Dermis microvascular lymphatic vessel endothelial cell (primary cell): ENCODE measurements at regions not wholly inside any gene's neighbourhood (a gene's known extent, or its start where the extent isn't known, plus 50 kb on each side); places are given as distances from the start of the nearest gene placed in this dataset.
"Not testable (repeated sequence)": the region's sequence is repeated elsewhere in the genome, so short reads cannot be mapped to it uniquely, and the experiment has no call there.

ENCODE experiments used
- DNase-seq, 2 donors: peaks; one replicate each; pipeline versions ENCODE4 v3.0.0 to v3.0.0-alpha.2; 2010; ENCODE audit warnings: low read depth in 2 of 2

- peak in 1 of 2 donors; percentile 21 for DNase-seq
Observed at GRCh38 chr15:35925275-35926006, 379.5 kb upstream of the DPH6 start.

- no peak for DNase-seq
Observed at GRCh38 chr15:35926007-35926380, 380.0 kb upstream of the DPH6 start.

GRCh38 chr15:35928847-35929246 is 382.9 kb upstream of the DPH6 start:
- DNase-seq = no peak

- no peak for DNase-seq
Observed at GRCh38 chr15:35929740-35930444, 383.9 kb upstream of the DPH6 start.

- no peak for DNase-seq
Observed at GRCh38 chr15:35931799-35932341, 385.9 kb upstream of the DPH6 start.

- DNase-seq = no peak
Observed at GRCh38 chr15:35932531-35932930, 386.6 kb upstream of the DPH6 start.

GRCh38 chr15:35933531-35933930 is 387.6 kb upstream of the DPH6 start:
- DNase-seq = no peak

GRCh38 chr15:35934383-35935049 is 388.6 kb upstream of the DPH6 start:
- DNase-seq = no peak

GRCh38 chr15:35936284-35936683 is 390.3 kb upstream of the DPH6 start:
- DNase-seq = no peak

- no peak for DNase-seq
Observed at GRCh38 chr15:35937380-35937779, 391.4 kb upstream of the DPH6 start.

- no peak for DNase-seq
Observed at GRCh38 chr15:35944945-35945585, 399.1 kb upstream of the DPH6 start.

- no peak for DNase-seq
Observed at GRCh38 chr15:35953424-35953823, 407.5 kb upstream of the DPH6 start.

GRCh38 chr15:35956056-35956455 is 410.1 kb upstream of the DPH6 start:
- DNase-seq = no peak

GRCh38 chr15:35958021-35958420 is 412.1 kb upstream of the DPH6 start:
- no peak for DNase-seq

GRCh38 chr15:35958975-35959374 is 413.0 kb upstream of the DPH6 start:
- DNase-seq = no peak

GRCh38 chr15:35963326-35963725 is 417.4 kb upstream of the DPH6 start:
- no peak for DNase-seq

GRCh38 chr15:35966781-35967180 is 420.8 kb upstream of the DPH6 start:
- no peak for DNase-seq

GRCh38 chr15:35967968-35968367 is 422.0 kb upstream of the DPH6 start:
- DNase-seq = not testable (repeated sequence)

- DNase-seq = no peak
Observed at GRCh38 chr15:35973029-35973428, 427.1 kb upstream of the DPH6 start.

- no peak for DNase-seq
Observed at GRCh38 chr15:35974052-35974451, 428.1 kb upstream of the DPH6 start.

GRCh38 chr15:35975941-35976340 is 430.0 kb upstream of the DPH6 start:
- DNase-seq = no peak

GRCh38 chr15:35979608-35980007 is 433.6 kb upstream of the DPH6 start:
- no peak for DNase-seq
